ENCODE measurements at regions not wholly inside any gene's neighbourhood (a gene's known extent, or its start where the extent isn't known, plus 50 kb on each side); places are given as distances from the start of the nearest gene placed in this dataset.

- no TSS peak for BruUV-seq (replicated peaks)
- Histone ChIP-seq H3K9ac (ENCODE audit: low read length) (no peak overlapping the region), H3K4me3 (replicated peaks in 1 of 2; ENCODE audit: low read depth in 1 of 2, low read length in 2 of 2) (no peak overlapping the region), H3K9me3 (ENCODE audit: control insufficient read depth in 1 of 2, insufficient read depth in 1 of 2, low read depth in 1 of 2, low read length in 2 of 2) (peaks cover 8 to 20% of the 10 kb centered on the region in 2 experiments; a peak in 2 of 4 replicates), H3K36me3 (ENCODE audit: control insufficient read depth in 1 of 2, insufficient read depth in 2 of 2, low read length in 2 of 2) (no peaks in the 10 kb centered on the region), H4K20me1 (ENCODE audit: insufficient read depth) (no peaks in the 10 kb centered on the region), H3K4me2 (ENCODE audit: low read length) (no peak overlapping the region), H3K9me2 (ENCODE audit: insufficient read depth) (no peaks in the 10 kb centered on the region), H2AFZ (ENCODE audit: low read depth, low read length, poor library complexity, severe bottlenecking) (no peak overlapping the region), H3K27me3 (ENCODE audit: insufficient read depth, low read length) (no peaks in the 10 kb centered on the region), H3K27ac (ENCODE audit: low read depth, low read length) (no peak overlapping the region), H3K4me1 (ENCODE audit: control insufficient read depth in 1 of 2, insufficient read depth in 2 of 2, low read length in 2 of 2) (no peaks in the 10 kb centered on the region), H3K79me2 (ENCODE audit: insufficient read depth, low read length) (no peaks in the 10 kb centered on the region)
- ChIA-PET RAD21 (ENCODE audit: low non-redundant PET in 1 of 2, low total read pairs in 2 of 2, uncharacterized antibody in 2 of 2, unreplicated experiment in 2 of 2) (no interaction called here), CTCF (no interaction called here), POLR2A (no interaction called here)
- TF ChIP-seq ATF3 (IDR thresholded peaks at IDR 0.05) = no peak
- no peak for TF ChIP-seq POLR2AphosphoS5 (IDR thresholded peaks at IDR 0.05; ENCODE audit: low read depth, low read length)
- TF ChIP-seq SP1 (IDR thresholded peaks at IDR 0.05; ENCODE audit: low read depth) = no peak
- no peak for TF ChIP-seq EZH2phosphoT487 (IDR thresholded peaks at IDR 0.05; ENCODE audit: borderline replicate concordance)
- no peak for TF ChIP-seq FOSL1 (IDR thresholded peaks at IDR 0.05; ENCODE audit: low read depth)
- TF ChIP-seq, protein P1, sequence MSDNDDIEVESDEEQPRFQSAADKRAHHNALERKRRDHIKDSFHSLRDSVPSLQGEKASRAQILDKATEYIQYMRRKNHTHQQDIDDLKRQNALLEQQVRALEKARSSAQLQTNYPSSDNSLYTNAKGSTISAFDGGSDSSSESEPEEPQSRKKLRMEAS (IDR thresholded peaks at IDR 0.05) = no peak
- TF ChIP-seq SRF (IDR thresholded peaks at IDR 0.05; ENCODE audit: low read depth) = no peak
- TF ChIP-seq ZNF274 (IDR thresholded peaks at IDR 0.05; ENCODE audit: low read depth, low read length) = no peak
- ATAC-seq (no peak), DNase-seq (ENCODE audit: low read depth, low spot score) (no peak)
- intact Hi-C loops (cut with micrococcal nuclease) = no loop called here
Observed at GRCh38 chr3:83934192-83935021, 1024.4 kb upstream of the CADM2 start.

DNA sequence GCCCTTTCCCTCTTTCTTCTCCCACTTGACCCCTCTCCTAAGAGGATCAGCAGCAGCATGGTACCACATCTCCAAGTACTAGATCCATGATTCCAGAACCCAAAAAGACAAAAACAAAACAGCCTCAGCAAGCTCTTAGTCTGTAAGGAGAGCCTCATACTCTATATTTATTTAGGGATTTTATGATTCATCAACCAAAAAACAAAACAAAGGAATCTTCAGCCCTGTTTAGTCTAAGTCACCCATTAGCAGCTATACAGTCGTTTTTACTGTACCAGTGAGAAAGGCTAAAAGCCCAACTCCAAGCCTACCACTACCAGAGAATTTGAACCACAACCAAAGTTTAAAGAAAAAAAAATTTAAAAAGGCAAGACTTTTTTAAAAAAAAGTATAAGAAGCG, 1020.3 kb upstream of the CADM2 start:
- no peaks in the 10 kb centered on the region for H3K9me2 ChIP-seq (ENCODE audit: insufficient read depth)
- H2AFZ ChIP-seq (ENCODE audit: low read depth, low read length, poor library complexity, severe bottlenecking) = no peak overlapping the region
- no peaks in the 10 kb centered on the region for H3K4me1 ChIP-seq (ENCODE audit: control insufficient read depth in 1 of 2, insufficient read depth in 2 of 2, low read length in 2 of 2)
- no peaks in the 10 kb centered on the region for H3K36me3 ChIP-seq (ENCODE audit: control insufficient read depth in 1 of 2, insufficient read depth in 2 of 2, low read length in 2 of 2)
- H3K27ac ChIP-seq (ENCODE audit: low read depth, low read length) = no peak overlapping the region
- BruUV-seq (replicated peaks) = no TSS peak
- DNase-seq (ENCODE audit: low read depth, low spot score) (no peak), ATAC-seq (no peak)
- no peak overlapping the region for H3K4me3 ChIP-seq (replicated peaks in 1 of 2; ENCODE audit: low read depth in 1 of 2, low read length in 2 of 2)
- H3K9me3 ChIP-seq (ENCODE audit: control insufficient read depth in 1 of 2, insufficient read depth in 1 of 2, low read depth in 1 of 2, low read length in 2 of 2) = peaks cover 6 to 33% of the 10 kb centered on the region in 2 experiments; a peak in 2 of 4 replicates
- H4K20me1 ChIP-seq (ENCODE audit: insufficient read depth) = no peaks in the 10 kb centered on the region
- CTCF ChIA-PET = no interaction called here
- H3K9ac ChIP-seq (ENCODE audit: low read length) = no peak overlapping the region
- H3K79me2 ChIP-seq (ENCODE audit: insufficient read depth, low read length) = no peaks in the 10 kb centered on the region
- RAD21 ChIA-PET (ENCODE audit: low non-redundant PET in 1 of 2, low total read pairs in 2 of 2, uncharacterized antibody in 2 of 2, unreplicated experiment in 2 of 2) = no interaction called here
- no peaks in the 10 kb centered on the region for H3K27me3 ChIP-seq (ENCODE audit: insufficient read depth, low read length)
- intact Hi-C loops (cut with micrococcal nuclease) = no loop called here
- POLR2A ChIA-PET = no interaction called here
- no peak overlapping the region for H3K4me2 ChIP-seq (ENCODE audit: low read length)
- no peak for TF ChIP-seq RAD21 (IDR thresholded peaks at IDR 0.05; ENCODE audit: low read depth)
- TF ChIP-seq REST (IDR thresholded peaks at IDR 0.05; ENCODE audit: low read depth) = no peak
- TF ChIP-seq ELF1 (IDR thresholded peaks at IDR 0.05; ENCODE audit: borderline replicate concordance, low read depth) = no peak
- TF ChIP-seq CEBPB (IDR thresholded peaks at IDR 0.05; ENCODE audit: low read depth) = no peak
- TF ChIP-seq EZH2 (IDR thresholded peaks at IDR 0.05) = no peak
- no peak for TF ChIP-seq TCF7L2 (IDR thresholded peaks at IDR 0.05; ENCODE audit: borderline replicate concordance, extremely low read depth, insufficient read depth, insufficient read length)
- TF ChIP-seq POLR2AphosphoS5 (IDR thresholded peaks at IDR 0.05; ENCODE audit: low read depth, low read length) = no peak
- no peak for TF ChIP-seq ZFX (IDR thresholded peaks at IDR 0.05)
- TF ChIP-seq ZNF274 (IDR thresholded peaks at IDR 0.05; ENCODE audit: low read depth, low read length) = no peak
- no peak for TF ChIP-seq EGR1 (IDR thresholded peaks at IDR 0.05; ENCODE audit: low read depth)
- TF ChIP-seq, protein P1 (IDR thresholded peaks at IDR 0.05) = no peak
- TF ChIP-seq POLR2A (IDR thresholded peaks at IDR 0.05; ENCODE audit: borderline replicate concordance, extremely low read depth, insufficient read depth, insufficient read length) = no peak
